GM18873 (cell line): ENCODE measurements at regions not wholly inside any gene's neighbourhood (a gene's known extent, or its start where the extent isn't known, plus 50 kb on each side); places are given as distances from the start of the nearest gene placed in this dataset.

Experiments used
- ATAC-seq: cut with Tn5 transposase; IDR thresholded peaks from one replicate; pipeline ENCODE4 v1.9.1; 2021; ENCODE audit warnings: mild to moderate bottlenecking, moderate library complexity, moderate number of reproducible peaks; ENCODE audit not compliant: unreplicated experiment, low FRiP score

DNA sequence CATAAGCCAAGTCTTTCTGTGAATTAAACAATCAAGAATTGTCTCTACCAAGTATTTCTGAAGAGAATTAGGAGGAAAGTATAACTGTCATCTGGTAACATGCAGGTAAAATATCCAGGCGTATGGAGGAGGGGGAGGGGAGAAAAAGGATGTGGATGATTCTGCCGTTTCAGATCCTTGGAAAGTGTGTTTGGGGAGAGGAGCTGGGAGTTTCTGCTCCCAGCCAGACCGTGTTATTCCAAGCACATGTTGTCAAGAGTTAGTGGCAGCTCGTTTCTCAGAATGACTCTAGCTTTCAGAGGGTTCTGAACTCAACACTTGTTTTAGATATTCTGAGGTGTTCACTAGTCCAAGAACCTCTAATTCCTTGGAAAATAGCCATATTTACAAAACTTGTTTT lies 137.6 kb downstream of the FAM124B start:
- no peak for ATAC-seq

DNA sequence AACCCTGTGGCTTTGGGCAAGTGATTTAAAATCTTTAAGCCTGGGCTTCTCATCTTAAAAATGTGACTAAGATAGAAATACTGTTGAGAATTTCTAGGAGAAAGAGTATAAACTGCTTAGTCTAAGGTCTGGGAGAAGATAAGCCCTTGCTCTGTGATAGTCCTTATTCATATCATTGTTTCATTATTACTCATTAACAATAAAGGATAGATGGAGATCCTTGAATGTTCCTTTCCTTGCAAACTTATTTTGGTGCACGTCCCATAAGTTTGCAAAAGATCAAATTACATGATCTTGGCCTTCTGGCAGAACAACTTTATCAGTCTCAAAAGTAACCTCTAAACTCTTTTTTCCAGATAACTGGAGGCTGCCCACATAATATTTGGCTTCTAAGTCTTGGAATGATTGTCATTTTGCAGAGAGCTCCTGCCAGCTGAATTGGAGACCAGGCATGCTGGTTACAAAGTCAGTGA lies 138.3 kb downstream of the FAM124B start:
- no peak for ATAC-seq

DNA sequence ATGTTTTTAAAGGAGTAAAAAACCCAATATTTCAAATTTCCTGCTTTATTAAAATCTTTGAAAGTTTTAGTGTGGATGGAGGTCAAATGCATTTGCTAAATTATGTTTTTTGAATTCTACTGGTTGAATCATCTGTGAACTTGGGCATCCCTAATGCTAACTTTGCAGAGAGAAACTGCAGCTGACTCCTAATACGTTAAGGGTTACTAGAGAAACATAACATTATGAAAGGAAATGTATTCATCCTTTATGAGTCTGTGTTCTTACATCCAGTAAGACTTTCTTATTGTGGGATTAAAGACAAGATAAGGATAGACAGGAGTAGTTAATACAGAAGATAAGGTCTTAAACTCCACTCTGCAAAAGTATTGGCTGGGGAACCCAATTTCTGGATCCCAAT lies 140.6 kb downstream of the FAM124B start:
- ATAC-seq, result no peak

DNA sequence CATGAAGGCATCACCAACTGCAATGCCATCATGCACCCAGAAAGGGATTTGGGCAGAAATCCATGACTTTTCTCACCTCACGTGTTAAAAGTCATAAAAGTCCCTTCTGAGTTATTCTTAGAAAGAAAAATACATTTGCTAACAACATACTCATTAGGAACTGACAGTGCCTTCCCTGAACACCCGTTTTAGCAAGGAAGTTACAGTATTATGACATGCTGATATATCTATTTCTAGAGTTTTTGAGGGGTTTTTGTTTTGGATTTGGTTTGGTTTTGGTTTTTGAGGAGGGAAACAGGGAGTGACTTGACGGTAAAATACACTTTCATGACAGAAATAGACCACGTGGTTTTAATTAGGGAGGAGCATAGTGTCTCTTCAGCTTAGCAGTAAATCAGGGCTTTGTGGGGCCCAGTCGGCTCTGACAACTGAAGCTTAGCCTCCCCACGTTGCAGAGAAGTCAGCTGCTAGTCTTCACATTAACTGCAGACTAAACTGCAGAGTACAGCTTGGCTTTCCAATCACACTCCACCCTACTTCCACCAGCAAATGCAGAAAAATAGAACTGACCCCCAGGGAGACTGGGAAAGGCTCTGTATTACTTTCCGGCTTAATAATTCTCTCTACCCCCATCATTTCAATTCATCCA lies 141.4 kb downstream of the FAM124B start:
- no peak for ATAC-seq

DNA sequence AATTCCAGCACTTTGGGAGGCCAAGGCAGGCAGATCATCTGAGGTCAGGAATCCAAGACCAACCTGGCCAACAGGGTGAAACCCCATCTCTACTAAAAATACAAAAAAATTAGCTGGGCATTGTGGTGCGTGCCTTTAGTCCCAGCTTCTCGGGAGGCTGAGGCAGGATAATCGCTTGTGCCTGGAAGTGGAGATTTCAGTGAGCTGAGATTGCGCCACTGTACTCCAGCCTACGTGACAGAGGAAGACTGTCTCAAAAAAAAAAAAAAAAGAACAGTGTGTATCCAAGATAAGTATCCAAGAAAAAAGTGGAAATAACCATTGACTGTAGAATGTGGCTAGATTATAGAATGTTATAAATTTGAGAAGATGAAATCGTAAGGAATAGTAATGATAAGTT lies 142.1 kb downstream of the FAM124B start:
- ATAC-seq, result no peak

DNA sequence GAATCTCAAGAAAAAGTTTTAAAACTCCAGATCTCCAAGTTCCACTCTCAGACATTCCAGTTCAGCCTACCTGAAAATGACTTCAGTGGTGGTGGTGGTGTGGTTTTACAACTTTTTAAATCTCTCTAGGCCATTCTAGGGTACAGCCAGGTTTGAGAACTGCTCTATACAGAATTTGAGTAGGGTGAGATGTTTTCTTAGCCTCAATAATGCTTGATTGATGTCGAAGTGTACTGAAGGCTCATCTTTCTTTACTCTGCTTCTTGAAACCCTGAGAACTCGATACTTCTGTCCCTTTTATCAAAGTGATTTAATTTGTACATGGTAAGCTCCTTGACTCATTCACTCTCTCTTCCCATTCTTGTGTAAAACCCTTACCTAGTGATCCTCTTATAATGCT lies 143.8 kb downstream of the FAM124B start:
- no peak for ATAC-seq

DNA sequence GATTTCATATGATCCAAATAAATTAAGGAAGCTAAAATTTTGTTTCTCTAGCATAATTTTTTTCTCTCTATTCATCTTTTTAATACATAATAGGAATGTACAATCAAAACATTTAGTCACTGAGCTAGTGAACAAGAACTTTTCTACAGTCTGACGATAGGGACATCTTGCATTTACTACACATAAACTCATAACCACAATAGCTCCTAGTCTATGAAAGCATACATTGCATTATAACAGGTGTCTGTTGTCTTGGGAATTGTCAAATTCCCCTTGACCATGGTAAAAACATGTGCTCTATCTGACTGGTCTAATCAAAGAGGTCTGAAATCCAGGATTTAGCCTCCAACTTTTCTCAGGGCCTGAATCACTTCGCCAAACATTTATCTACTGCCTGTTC lies 144.8 kb downstream of the FAM124B start:
- no peak for ATAC-seq

DNA sequence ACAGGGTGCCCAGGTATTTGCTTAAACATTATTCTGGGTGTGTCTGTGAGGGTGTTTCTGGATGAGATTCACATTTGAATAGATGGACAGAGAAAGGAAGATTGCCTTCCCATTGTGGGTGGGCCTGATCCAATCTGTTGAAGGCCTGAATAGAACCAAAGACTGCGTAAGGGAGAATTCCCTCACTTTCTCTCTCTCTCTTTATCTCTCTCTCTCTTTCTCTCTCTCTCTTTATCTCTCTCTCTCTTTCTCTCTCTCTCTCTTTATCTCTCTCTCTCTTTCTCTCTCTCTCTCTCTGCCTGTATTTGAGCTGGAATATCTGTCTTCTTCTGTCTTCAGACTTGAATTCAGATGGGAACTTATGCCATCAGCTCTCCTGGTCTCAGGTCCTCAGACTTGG lies 148.4 kb downstream of the FAM124B start:
- ATAC-seq, result no peak

DNA sequence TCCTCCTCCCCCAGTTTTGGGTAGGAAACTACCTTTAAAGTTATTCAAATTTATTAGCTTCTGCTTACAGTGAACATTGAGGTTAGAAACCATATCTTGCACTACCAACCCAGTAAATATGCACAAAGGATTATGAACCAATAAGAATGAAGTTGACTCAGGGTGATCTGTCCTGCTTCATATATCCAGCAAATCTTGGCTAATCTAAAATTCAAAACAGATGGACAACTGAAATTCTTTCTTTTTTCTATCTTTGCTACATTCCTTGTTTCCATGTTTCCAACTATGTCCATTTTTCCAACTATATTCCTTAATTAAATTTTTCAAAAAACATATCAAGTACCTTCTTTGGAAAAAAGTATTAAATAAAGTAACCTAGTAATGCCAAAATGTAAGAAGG lies 149.3 kb downstream of the FAM124B start:
- ATAC-seq, result no peak

DNA sequence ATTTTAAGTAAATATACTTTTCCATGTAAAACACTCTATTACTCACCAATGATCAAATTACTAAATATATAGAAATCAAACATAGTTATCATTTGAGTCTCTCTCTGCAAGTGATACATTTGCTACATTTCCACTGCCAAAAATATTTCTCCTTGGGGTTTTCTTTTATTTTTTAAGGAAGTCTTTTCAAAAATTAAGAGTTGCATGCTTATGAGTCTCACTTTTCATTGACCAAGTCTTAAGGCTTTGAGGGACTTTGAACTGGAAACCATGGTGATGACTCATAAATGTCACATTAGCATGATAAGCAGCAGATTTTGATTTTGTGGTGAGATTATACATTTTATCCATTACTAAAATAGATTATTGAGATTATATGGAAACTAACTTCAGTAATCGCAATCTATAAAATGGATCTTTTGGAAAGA lies 152.9 kb downstream of the FAM124B start:
- no peak for ATAC-seq

DNA sequence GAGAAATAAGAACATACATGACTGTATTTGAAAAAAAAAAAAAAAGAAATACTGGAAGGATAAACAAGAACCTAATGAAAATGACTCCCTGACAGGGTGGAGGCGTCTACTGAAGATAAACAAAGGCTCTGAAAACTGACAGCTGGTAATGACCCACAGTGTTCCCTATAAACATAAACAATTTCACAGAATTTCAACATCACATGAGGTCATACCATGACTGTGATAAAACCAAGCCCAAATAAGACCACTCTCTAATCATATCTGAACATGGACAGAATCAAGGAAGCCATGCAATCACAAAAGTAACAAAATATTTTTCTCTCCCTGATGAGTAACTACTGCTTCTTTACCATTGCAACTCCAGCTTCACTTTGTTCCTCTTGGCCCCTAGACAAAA lies 159.3 kb downstream of the FAM124B start:
- ATAC-seq, result no peak

DNA sequence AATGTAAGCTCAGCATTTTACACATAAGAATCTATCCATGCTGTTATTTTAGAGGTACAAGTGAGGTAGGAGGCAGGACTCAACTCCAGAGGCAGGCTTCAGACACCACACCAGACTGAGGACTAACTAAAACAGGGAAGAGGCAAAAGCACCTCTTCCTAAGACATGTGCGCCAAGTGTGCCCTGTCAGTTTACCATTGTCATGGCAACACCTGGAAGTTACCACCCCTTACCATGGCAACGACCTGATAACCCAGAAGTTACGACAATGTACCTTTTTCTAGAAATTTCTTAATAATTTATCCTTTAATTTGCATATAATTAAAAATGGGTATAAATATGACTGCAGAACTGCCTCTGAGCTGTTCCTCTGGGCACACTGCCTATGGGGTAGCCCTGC lies 160.1 kb downstream of the FAM124B start:
- no peak for ATAC-seq

DNA sequence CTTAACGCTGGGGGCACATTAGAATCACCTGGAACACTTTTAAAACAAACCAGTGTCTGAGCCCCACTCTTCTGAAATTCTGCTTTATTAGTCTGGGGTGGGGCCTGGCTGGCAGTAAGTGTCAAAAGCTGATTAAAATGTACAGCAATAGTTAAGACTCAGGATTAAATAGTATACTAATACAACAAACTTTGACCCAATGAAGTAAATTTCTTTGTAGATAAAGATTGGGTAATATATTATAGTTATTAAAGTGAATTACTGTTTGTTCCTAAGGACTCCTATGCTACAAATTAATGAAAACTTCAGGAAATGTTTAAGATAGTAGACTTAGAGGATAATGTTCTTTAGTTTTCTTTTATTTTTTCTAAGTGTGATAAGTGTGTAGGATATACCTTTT lies 160.9 kb downstream of the FAM124B start:
- no peak for ATAC-seq

DNA sequence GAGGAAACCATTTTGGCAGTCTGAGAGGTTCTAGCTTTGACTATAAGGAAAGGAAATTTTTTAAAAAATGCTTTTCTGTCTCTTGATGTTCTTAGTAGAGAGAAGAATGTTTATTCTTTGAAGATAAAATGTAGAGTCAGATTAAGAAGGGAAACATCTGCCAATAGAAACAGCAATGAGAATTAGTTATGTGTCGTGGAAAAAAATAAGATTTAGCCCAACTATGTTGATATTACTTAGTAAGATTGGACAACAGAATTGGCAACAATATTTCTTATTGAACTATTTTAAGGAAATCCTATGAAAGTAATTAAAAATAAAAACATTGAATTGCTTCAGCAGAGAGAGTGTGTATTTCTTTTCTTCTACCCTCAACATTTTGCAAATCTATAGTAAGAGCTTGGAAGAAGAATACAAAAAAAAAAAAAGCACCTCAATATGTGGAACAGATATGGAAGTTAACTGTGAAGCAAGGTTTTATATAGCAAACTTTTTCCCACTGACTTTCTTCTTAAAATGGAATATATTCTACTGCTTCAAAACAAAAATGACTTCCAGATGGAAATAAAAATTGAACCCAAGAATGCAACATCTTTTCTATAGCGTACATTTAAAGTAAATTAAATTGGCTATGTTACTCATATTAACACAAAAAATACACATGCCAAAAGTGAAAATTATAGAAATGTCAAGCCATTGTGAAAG lies 177.9 kb downstream of the FAM124B start:
- ATAC-seq, result no peak

DNA sequence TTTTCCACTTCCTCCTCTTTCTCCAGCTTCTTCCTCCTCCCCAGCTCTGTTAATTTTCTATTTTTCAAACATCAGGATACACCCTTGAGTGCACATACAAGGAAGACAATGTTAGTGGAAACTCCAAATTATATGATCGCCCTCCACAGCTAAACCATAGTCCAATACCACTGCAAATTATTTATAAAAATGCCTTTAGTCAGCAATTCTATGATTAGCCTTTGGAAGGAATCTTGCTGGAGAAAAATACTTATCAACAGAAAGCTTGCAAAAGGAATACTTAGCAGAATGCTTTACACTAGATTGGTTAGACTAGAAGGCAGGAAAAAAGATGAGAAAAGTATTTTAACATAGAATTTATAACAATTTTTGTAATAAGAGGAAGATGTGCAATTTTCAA lies 178.9 kb downstream of the FAM124B start:
- no peak for ATAC-seq

DNA sequence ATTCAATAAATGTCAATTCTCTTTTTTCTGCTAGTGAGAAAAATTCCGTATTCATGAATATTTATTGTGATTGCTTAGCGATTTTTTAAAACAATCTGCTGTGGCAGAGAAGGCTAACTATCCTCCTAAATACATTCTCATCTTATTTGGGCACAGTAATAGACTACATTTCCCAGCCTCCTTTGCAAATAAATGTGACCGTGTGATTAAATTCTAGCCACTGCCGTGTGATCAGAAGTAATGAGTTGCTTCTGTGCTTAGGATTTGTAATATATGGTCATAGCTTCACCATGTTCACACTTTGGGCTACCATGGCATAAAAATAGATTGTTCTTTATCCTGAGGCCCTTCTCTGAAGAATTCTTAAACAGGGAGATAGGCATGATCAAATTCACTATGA lies 179.6 kb downstream of the FAM124B start:
- ATAC-seq, result no peak

DNA sequence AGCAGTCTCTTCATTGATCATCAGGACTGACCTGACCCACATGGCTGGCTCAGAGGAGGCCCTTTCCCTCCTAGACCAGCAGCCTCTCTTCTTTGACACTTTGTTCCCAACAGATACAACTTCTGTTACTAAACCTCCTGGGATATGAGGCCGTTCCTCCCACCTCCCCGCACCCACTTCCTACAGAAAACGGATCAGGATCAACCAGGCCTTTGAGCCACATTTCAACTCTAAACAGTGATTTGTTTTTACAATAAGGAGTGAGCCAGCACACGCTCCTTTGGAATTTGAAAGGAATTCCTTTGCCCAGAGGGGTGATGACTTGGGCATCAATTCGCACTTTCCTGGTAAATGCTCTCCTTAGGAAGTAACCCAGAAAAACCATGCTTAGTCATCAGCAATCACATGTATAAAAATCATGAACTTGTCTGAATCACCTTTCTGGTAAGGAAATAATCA lies 180.4 kb downstream of the FAM124B start:
- no peak for ATAC-seq

DNA sequence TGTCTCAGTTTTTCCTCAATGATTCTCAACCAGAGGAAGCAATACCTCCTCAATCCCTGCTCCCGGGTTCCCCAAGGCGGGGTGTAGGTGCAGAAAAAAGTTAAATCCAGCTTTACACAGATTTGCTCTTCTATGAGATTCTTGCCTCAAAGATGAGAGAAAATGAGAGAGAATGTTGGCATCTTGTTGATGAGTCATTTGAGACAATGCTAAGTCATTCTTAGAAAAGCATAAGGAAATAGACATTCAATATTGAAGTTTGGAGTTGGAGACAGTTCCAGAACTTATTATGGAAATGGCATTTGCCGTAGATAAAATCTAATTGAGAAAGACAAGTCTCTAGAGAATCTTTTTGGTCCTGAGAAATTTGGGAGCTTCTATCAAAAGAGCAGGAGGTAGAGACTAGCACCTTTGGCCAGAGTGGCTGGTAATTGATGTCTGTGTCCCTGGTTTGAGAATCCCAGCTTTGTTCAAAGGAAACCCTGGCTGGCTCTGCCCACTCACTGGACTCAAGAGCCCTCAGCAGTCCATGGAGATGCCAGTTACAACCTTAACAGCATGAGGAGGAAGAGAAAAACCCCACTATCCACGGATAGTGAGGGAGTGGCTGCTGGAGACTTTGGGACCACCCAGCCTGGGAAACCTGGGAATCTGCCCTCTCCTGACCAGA lies 181.2 kb downstream of the FAM124B start:
- no peak for ATAC-seq

DNA sequence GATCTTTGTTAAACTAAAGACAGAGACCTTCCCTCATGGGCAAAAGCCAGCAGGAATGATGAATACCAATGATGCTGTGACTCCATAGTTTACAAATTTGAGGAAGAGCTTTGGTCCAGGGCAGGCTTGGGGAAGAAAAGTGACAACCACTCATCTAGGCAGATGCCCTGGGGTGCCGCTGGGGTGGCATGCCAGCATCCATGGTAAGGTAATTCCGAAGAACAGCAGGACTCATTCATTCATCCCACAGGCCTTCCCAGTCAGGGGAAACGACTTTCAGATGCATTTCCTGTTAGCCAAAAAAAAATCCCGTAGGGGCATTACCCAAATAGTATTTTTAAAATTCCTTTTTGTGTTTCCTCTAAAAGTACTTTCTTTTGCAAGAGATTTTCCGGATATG lies 180.7 kb upstream of the SERPINE2 start:
- no peak for ATAC-seq

DNA sequence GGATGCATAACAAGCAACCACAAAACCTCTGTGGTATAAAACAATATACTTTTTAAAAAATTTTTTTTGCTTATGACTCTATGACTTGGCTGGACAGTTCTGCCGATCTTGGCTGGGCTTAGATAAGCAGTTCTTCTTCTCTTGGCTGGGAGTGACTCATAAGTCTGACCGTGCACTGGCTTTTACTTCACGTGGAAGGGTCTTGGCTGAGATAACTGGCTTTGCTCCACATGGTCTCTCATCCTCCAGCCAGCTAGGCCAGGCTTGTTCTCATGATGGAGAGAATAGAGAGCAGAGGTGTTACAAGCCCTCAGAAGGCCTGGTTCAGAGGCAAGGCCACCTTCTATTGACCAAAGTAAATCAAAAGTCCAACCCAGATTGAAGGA lies 178.9 kb upstream of the SERPINE2 start:
- no peak for ATAC-seq

DNA sequence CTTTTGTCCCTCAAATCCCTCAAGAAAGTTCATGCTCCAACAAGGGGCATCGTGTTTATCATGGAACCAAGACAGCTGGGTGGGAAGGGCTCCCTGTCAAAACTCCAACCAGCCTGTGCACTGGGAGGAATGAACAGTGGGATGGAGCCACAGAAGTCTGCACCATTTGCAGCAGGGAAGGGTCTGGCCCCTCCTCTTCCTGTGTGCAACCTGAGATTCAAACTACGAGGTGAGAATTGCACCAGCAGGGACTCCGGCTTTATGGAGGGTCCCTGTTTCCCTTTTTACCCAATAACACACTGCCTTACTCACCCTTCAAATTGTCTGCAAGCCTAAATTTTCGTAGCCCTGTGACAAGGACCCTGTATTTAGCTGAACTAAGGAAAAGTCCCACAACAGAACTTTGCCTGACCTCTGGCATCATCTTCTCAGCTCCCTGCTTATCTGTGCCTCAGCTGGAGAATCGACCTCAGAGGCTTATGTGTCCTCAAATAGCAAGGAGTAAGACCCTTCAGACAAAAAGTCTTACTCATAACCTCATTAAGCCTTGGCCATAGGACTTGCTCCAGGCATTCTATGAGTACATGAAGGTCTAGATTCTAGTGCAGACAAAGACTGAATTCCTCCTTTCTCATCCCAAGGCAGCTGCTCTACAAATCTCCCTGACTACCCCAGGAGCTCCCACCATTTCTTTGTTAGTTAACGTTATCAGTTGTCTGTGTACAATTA lies 178.3 kb upstream of the SERPINE2 start:
- ATAC-seq, result no peak
